ENCODE measurements at regions not wholly inside any gene's neighbourhood (a gene's known extent, or its start where the extent isn't known, plus 50 kb on each side); places are given as distances from the start of the nearest gene placed in this dataset.

- ChIA-PET POLR2A (no interaction called here), CTCF (no interaction called here)
- Histone ChIP-seq H3K4me3 (ENCODE audit: low read depth in 2 of 2, low read length in 1 of 2) (no peak overlapping the region), H3K9me3 (no peaks in the 10 kb centered on the region), H2AFZ (ENCODE audit: low read depth) (no peak overlapping the region), H3K79me2 (ENCODE audit: insufficient read depth) (no peaks in the 10 kb centered on the region), H3K27me3 (ENCODE audit: insufficient read depth) (no peaks in the 10 kb centered on the region), H3F3A (replicated peaks; ENCODE audit: insufficient read depth) (no peaks in the 10 kb centered on the region), H3K9me2 (no peaks in the 10 kb centered on the region), H3K9ac (no peak overlapping the region), H3K36me3 (replicated peaks in 1 of 2; ENCODE audit: control insufficient read depth in 1 of 2, insufficient read depth in 2 of 2, low read length in 1 of 2) (no peaks in the 10 kb centered on the region), H4K20me1 (ENCODE audit: insufficient read depth) (no peaks in the 10 kb centered on the region), H3K27ac (ENCODE audit: low read depth in 2 of 2, low read length in 1 of 2) (no peak overlapping the region), H3K4me1 (ENCODE audit: control insufficient read depth in 1 of 2, insufficient read depth in 2 of 2, low read depth in 1 of 2, low read length in 1 of 2) (no peaks in the 10 kb centered on the region), H3K4me2 (no peak overlapping the region)
- whole genome bisulfite sequencing (ENCODE audit: low lambda C conversion rate) = 18% methylated on average over 3 of the region's 3 CpGs
- no peak for DNase-seq
- TF ChIP-seq ZBTB33 (IDR thresholded peaks at IDR 0.05; ENCODE audit: borderline replicate concordance, low read depth) = no peak
- no peak for TF ChIP-seq IRF3 (IDR thresholded peaks at IDR 0.05; ENCODE audit: low read depth, low read length)
- TF ChIP-seq REST (IDR thresholded peaks at IDR 0.05; ENCODE audit: low read depth, low read length) = no peak
- no peak for TF ChIP-seq CTCF (IDR thresholded peaks at IDR 0.05)
- TF ChIP-seq JUND (IDR thresholded peaks at IDR 0.05) = no peak
- TF ChIP-seq ELF1 (IDR thresholded peaks at IDR 0.05) = no peak
- no peak for TF ChIP-seq CHD2 (IDR thresholded peaks at IDR 0.05; ENCODE audit: low read length, partially characterized antibody)
- no peak for TF ChIP-seq USF1 (IDR thresholded peaks at IDR 0.05; ENCODE audit: borderline replicate concordance, low read depth)
- no peak for TF ChIP-seq TAF1 (IDR thresholded peaks at IDR 0.05; ENCODE audit: borderline replicate concordance, low read depth, low read length)
- no peak for TF ChIP-seq FOSL2 (IDR thresholded peaks at IDR 0.05; ENCODE audit: borderline replicate concordance, low read depth)
These were observed 455.4 kb downstream of the CMPK2 start for GRCh38 chr2:6410313-6410712.

Measured in SK-N-SH (cell line).